ENCODE measurements at regions not wholly inside any gene's neighbourhood (a gene's known extent, or its start where the extent isn't known, plus 50 kb on each side); places are given as distances from the start of the nearest gene placed in this dataset.

- TF ChIP-seq CTCF (IDR thresholded peaks at IDR 0.05) (no peak), POLR2A (IDR thresholded peaks at IDR 0.05) (no peak)
These were observed 327.2 kb upstream of the CITED2 start for GRCh38 chr6:139701695-139702094.
